ENCODE measurements at regions not wholly inside any gene's neighbourhood (a gene's known extent, or its start where the extent isn't known, plus 50 kb on each side); places are given as distances from the start of the nearest gene placed in this dataset.

- H3K4me1 Mint-ChIP-seq (ENCODE audit: low read depth) = no peaks in the 10 kb centered on the region
- H3K4me3 Mint-ChIP-seq = no peak overlapping the region
- H3K27ac Mint-ChIP-seq = no peak overlapping the region
- H3K27me3 Mint-ChIP-seq = no peaks in the 10 kb centered on the region
- no peaks in the 10 kb centered on the region for H3K36me3 Mint-ChIP-seq (ENCODE audit: low read depth)
- H3K9me3 Mint-ChIP-seq = no peaks in the 10 kb centered on the region
Observed at GRCh38 chr2:198662905-198663304, 794.8 kb downstream of the SATB2 start.

DNA sequence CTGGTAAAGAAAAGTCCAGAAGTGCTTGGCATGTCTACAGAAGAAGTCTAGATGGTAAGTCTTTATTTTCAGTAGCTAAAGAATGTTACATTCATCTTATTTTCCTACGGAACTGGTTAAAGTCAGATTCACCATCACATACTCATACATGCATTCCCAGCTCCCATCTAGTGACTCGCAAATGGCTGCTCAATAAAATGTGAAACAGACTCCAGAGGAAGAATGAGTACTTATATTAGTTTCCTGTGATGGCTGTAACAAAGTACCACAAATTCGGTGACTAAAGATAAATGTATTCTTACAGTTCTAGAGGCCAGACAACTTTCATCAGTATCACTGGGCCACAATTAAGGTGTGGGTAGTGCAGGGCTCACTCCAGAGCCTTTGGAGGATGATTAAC, 797.2 kb downstream of the SATB2 start:
- H3K36me3 Mint-ChIP-seq (ENCODE audit: low read depth) = no peaks in the 10 kb centered on the region
- H3K4me3 Mint-ChIP-seq = no peak overlapping the region
- no peak overlapping the region for H3K27ac Mint-ChIP-seq
- H3K27me3 Mint-ChIP-seq = no peaks in the 10 kb centered on the region
- H3K4me1 Mint-ChIP-seq (ENCODE audit: low read depth) = no peaks in the 10 kb centered on the region
- no peaks in the 10 kb centered on the region for H3K9me3 Mint-ChIP-seq

GRCh38 chr2:198659096-198659870, 798.5 kb downstream of the SATB2 start:
- Mint-ChIP-seq H3K4me3 (no peak overlapping the region), H3K9me3 (no peaks in the 10 kb centered on the region), H3K27ac (no peak overlapping the region), H3K36me3 (ENCODE audit: low read depth) (no peaks in the 10 kb centered on the region), H3K4me1 (ENCODE audit: low read depth) (no peaks in the 10 kb centered on the region), H3K27me3 (no peaks in the 10 kb centered on the region)

GRCh38 chr2:198657512-198658121, 800.1 kb downstream of the SATB2 start:
- Mint-ChIP-seq H3K27me3 (no peaks in the 10 kb centered on the region), H3K9me3 (no peaks in the 10 kb centered on the region), H3K36me3 (ENCODE audit: low read depth) (no peaks in the 10 kb centered on the region), H3K4me3 (no peak overlapping the region), H3K27ac (no peak overlapping the region), H3K4me1 (ENCODE audit: low read depth) (no peaks in the 10 kb centered on the region)

- no peak overlapping the region for H3K27ac Mint-ChIP-seq
- H3K9me3 Mint-ChIP-seq = no peaks in the 10 kb centered on the region
- H3K36me3 Mint-ChIP-seq (ENCODE audit: low read depth) = no peaks in the 10 kb centered on the region
- H3K4me1 Mint-ChIP-seq (ENCODE audit: low read depth) = no peaks in the 10 kb centered on the region
- no peaks in the 10 kb centered on the region for H3K27me3 Mint-ChIP-seq
- no peak overlapping the region for H3K4me3 Mint-ChIP-seq
Observed at GRCh38 chr2:198656869-198657268, 800.9 kb downstream of the SATB2 start.

DNA sequence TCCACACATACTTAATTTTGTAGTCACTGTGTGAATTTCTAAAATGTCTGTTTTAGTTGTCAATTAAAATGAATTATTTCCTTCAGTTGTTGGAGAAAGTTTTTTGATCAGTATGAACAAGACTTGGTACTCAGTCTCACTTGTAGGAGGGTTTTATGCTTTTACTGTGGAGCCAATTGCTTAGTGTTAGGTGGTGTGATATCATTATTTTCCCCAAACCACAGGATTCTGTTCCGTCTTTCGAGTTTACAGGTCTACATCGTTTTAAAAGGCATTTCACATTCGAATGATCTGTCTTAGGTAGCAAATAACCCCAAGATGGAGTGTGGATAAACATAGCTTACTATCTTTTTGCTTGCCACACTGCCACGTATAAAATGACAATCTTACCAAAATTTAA, 803.1 kb downstream of the SATB2 start:
- Mint-ChIP-seq H3K4me3 (no peak overlapping the region), H3K4me1 (ENCODE audit: low read depth) (no peaks in the 10 kb centered on the region), H3K36me3 (ENCODE audit: low read depth) (no peaks in the 10 kb centered on the region), H3K27me3 (no peaks in the 10 kb centered on the region), H3K9me3 (no peaks in the 10 kb centered on the region), H3K27ac (no peak overlapping the region)

- H3K4me1 Mint-ChIP-seq (ENCODE audit: low read depth) = no peaks in the 10 kb centered on the region
- H3K9me3 Mint-ChIP-seq = no peaks in the 10 kb centered on the region
- H3K4me3 Mint-ChIP-seq = no peak overlapping the region
- no peaks in the 10 kb centered on the region for H3K36me3 Mint-ChIP-seq (ENCODE audit: low read depth)
- H3K27me3 Mint-ChIP-seq = no peaks in the 10 kb centered on the region
- no peak overlapping the region for H3K27ac Mint-ChIP-seq
Observed at GRCh38 chr2:198653311-198653710, 804.4 kb downstream of the SATB2 start.

DNA sequence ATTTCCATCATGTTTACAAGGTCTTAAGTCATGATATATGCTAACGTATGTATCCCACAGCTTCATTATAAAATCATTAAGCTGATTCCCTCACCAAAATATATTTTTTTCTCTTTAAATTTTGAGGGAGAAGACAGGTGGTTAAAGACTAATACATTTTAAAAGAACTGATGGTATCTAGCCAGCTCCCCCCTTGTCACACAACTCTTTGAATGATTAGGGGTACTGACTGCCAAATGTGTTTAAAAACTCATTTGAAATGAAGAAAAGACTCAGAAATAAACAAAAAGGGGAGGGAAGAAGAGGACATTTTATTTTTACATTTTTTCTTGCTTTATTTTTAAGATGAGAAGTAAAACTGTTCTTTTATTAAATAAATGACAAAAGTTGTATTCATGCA, 805.3 kb downstream of the SATB2 start:
- H3K9me3 Mint-ChIP-seq = no peaks in the 10 kb centered on the region
- H3K27ac Mint-ChIP-seq = no peak overlapping the region
- no peaks in the 10 kb centered on the region for H3K36me3 Mint-ChIP-seq (ENCODE audit: low read depth)
- no peaks in the 10 kb centered on the region for H3K4me1 Mint-ChIP-seq (ENCODE audit: low read depth)
- no peaks in the 10 kb centered on the region for H3K27me3 Mint-ChIP-seq
- H3K4me3 Mint-ChIP-seq = no peak overlapping the region

- H3K4me3 Mint-ChIP-seq = no peak overlapping the region
- H3K27ac Mint-ChIP-seq = no peak overlapping the region
- no peaks in the 10 kb centered on the region for H3K27me3 Mint-ChIP-seq
- H3K9me3 Mint-ChIP-seq = no peaks in the 10 kb centered on the region
- no peaks in the 10 kb centered on the region for H3K4me1 Mint-ChIP-seq (ENCODE audit: low read depth)
- no peaks in the 10 kb centered on the region for H3K36me3 Mint-ChIP-seq (ENCODE audit: low read depth)
Observed at GRCh38 chr2:198645816-198646215, 811.9 kb downstream of the SATB2 start.

GRCh38 chr2:198641161-198641560, 816.6 kb downstream of the SATB2 start:
- Mint-ChIP-seq H3K27ac (no peak overlapping the region), H3K36me3 (ENCODE audit: low read depth) (no peaks in the 10 kb centered on the region)

GRCh38 chr2:198640463-198640862, 817.3 kb downstream of the SATB2 start:
- no peaks in the 10 kb centered on the region for H3K9me3 Mint-ChIP-seq
- H3K27ac Mint-ChIP-seq = no peak overlapping the region
- no peaks in the 10 kb centered on the region for H3K27me3 Mint-ChIP-seq
- H3K36me3 Mint-ChIP-seq (ENCODE audit: low read depth) = no peaks in the 10 kb centered on the region
- H3K4me1 Mint-ChIP-seq (ENCODE audit: low read depth) = no peaks in the 10 kb centered on the region
- no peak overlapping the region for H3K4me3 Mint-ChIP-seq

More at GRCh38 chr2:198641161-198641560, 816.6 kb downstream of the SATB2 start:
- H3K9me3 Mint-ChIP-seq = no peaks in the 10 kb centered on the region
- H3K27me3 Mint-ChIP-seq = no peaks in the 10 kb centered on the region
- no peak overlapping the region for H3K4me3 Mint-ChIP-seq
- no peaks in the 10 kb centered on the region for H3K4me1 Mint-ChIP-seq (ENCODE audit: low read depth)

GRCh38 chr2:198639580-198639979, 818.2 kb downstream of the SATB2 start:
- Mint-ChIP-seq H3K27me3 (no peaks in the 10 kb centered on the region), H3K4me1 (ENCODE audit: low read depth) (no peaks in the 10 kb centered on the region), H3K9me3 (no peaks in the 10 kb centered on the region), H3K4me3 (no peak overlapping the region), H3K36me3 (ENCODE audit: low read depth) (no peaks in the 10 kb centered on the region), H3K27ac (no peak overlapping the region)

GRCh38 chr2:198638577-198638976, 819.2 kb downstream of the SATB2 start:
- Mint-ChIP-seq H3K36me3 (ENCODE audit: low read depth) (no peaks in the 10 kb centered on the region), H3K27me3 (no peaks in the 10 kb centered on the region), H3K4me3 (no peak overlapping the region), H3K27ac (no peak overlapping the region), H3K9me3 (no peaks in the 10 kb centered on the region), H3K4me1 (ENCODE audit: low read depth) (no peaks in the 10 kb centered on the region)

GRCh38 chr2:198630384-198630783, 826.0 kb downstream of the PLCL1 start:
- H3K9me3 Mint-ChIP-seq = no peaks in the 10 kb centered on the region
- H3K4me3 Mint-ChIP-seq = no peak overlapping the region
- H3K27me3 Mint-ChIP-seq = no peaks in the 10 kb centered on the region
- no peaks in the 10 kb centered on the region for H3K4me1 Mint-ChIP-seq (ENCODE audit: low read depth)
- H3K27ac Mint-ChIP-seq = no peak overlapping the region
- H3K36me3 Mint-ChIP-seq (ENCODE audit: low read depth) = no peaks in the 10 kb centered on the region

DNA sequence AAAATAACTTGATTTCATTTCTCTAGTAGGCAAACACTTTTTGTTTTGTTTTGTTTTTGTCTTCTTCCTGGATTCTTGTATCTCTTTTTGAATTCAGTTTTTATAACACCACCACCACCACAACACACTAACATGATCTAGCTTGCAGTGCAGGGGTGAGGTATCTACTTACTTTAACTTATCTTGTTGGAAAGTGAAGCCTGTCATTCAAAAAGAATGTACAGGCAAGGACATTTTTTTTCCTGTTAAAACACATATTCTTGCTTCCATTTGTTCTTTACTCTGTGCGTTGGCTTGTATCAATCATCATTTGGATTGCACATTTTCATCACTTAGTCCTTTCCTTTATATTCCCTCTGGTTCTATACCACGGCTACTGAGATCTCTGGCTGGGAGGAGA, 824.2 kb downstream of the PLCL1 start:
- no peaks in the 10 kb centered on the region for H3K36me3 Mint-ChIP-seq (ENCODE audit: low read depth)
- no peaks in the 10 kb centered on the region for H3K27me3 Mint-ChIP-seq
- no peaks in the 10 kb centered on the region for H3K9me3 Mint-ChIP-seq
- no peaks in the 10 kb centered on the region for H3K4me1 Mint-ChIP-seq (ENCODE audit: low read depth)
- H3K27ac Mint-ChIP-seq = no peak overlapping the region
- no peak overlapping the region for H3K4me3 Mint-ChIP-seq
